HL-60 (cell line): ENCODE measurements at regions not wholly inside any gene's neighbourhood (a gene's known extent, or its start where the extent isn't known, plus 50 kb on each side); places are given as distances from the start of the nearest gene placed in this dataset.

Experiments used
- DNase-seq, 2 experiments: peaks; one replicate each; pipeline ENCODE4 v3.0.0-alpha.2; 2010 to 2020; ENCODE audit warnings: low read depth in 1 of 2, low spot score in 1 of 2
- H3K27ac ChIP-seq: fragments of 250-450 bp; sonication (Bioruptor Pico); replicated peaks from 2 replicates; pipeline ENCODE4 v1.5.1; 2020; ENCODE audit warnings: mild to moderate bottlenecking, moderate library complexity
- H3K27me3 ChIP-seq: fragments of 250-450 bp; sonication (Bioruptor Pico); 2 replicates; pipeline ENCODE4 v1.5.1; 2021; ENCODE audit warnings: mild to moderate bottlenecking, moderate library complexity; ENCODE audit not compliant: insufficient read depth, poor library complexity, severe bottlenecking
- H3K4me3 ChIP-seq: replicated peaks from 2 replicates; pipeline ENCODE4 v1.5.1; 2011; ENCODE audit warnings: mild to moderate bottlenecking, control low read depth, low read length; ENCODE audit not compliant: insufficient read depth
- GABPA ChIP-seq: IDR thresholded peaks from 2 replicates; pipeline ENCODE4 v1.6.1; 2012; ENCODE audit warnings: low read depth
- POLR2AphosphoS5 ChIP-seq: IDR thresholded peaks from 2 replicates; pipeline ENCODE4 v1.6.1; 2012; ENCODE audit warnings: low read depth
- SPI1 ChIP-seq: IDR thresholded peaks from 2 replicates; pipeline ENCODE4 v1.6.1; 2012; ENCODE audit warnings: low read depth, mild to moderate bottlenecking, borderline replicate concordance
- TF ChIP-seq, protein P1 (sequence below): IDR thresholded peaks from 2 replicates; pipeline ENCODE4 v1.6.1; 2012; ENCODE audit warnings: low read depth; ENCODE audit not compliant: insufficient replicate concordance
- TF ChIP-seq, protein P2 (sequence below): IDR thresholded peaks from one replicate; pipeline ENCODE4 v1.5.1; 2011; ENCODE audit warnings: low read length, control low read depth, inconsistent platforms; ENCODE audit not compliant: insufficient read depth

DNA sequence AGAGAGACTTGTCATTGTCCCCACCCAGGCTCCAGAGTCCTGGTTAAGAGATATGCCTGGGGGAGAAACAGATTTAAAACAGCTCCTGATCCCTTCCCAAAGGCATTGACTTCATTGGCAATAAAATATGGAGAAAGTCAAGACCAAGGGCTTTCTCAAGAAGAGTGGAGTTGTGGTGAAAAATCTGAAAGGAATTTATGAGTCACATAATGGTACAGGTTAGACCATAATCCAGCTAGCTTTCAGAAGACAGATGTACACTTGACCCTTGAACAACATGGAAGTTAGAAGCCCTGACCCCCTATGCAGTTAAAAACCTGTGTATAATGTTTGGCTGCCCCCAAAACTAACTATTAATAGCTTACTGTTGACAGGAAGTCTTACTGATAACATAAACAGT, 599.1 kb upstream of the SOX11 start:
- no peak for DNase-seq
- TF ChIP-seq POLR2AphosphoS5 = no peak
- TF ChIP-seq, protein P1, sequence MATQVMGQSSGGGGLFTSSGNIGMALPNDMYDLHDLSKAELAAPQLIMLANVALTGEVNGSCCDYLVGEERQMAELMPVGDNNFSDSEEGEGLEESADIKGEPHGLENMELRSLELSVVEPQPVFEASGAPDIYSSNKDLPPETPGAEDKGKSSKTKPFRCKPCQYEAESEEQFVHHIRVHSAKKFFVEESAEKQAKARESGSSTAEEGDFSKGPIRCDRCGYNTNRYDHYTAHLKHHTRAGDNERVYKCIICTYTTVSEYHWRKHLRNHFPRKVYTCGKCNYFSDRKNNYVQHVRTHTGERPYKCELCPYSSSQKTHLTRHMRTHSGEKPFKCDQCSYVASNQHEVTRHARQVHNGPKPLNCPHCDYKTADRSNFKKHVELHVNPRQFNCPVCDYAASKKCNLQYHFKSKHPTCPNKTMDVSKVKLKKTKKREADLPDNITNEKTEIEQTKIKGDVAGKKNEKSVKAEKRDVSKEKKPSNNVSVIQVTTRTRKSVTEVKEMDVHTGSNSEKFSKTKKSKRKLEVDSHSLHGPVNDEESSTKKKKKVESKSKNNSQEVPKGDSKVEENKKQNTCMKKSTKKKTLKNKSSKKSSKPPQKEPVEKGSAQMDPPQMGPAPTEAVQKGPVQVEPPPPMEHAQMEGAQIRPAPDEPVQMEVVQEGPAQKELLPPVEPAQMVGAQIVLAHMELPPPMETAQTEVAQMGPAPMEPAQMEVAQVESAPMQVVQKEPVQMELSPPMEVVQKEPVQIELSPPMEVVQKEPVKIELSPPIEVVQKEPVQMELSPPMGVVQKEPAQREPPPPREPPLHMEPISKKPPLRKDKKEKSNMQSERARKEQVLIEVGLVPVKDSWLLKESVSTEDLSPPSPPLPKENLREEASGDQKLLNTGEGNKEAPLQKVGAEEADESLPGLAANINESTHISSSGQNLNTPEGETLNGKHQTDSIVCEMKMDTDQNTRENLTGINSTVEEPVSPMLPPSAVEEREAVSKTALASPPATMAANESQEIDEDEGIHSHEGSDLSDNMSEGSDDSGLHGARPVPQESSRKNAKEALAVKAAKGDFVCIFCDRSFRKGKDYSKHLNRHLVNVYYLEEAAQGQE = no peak
- TF ChIP-seq, protein P2, sequence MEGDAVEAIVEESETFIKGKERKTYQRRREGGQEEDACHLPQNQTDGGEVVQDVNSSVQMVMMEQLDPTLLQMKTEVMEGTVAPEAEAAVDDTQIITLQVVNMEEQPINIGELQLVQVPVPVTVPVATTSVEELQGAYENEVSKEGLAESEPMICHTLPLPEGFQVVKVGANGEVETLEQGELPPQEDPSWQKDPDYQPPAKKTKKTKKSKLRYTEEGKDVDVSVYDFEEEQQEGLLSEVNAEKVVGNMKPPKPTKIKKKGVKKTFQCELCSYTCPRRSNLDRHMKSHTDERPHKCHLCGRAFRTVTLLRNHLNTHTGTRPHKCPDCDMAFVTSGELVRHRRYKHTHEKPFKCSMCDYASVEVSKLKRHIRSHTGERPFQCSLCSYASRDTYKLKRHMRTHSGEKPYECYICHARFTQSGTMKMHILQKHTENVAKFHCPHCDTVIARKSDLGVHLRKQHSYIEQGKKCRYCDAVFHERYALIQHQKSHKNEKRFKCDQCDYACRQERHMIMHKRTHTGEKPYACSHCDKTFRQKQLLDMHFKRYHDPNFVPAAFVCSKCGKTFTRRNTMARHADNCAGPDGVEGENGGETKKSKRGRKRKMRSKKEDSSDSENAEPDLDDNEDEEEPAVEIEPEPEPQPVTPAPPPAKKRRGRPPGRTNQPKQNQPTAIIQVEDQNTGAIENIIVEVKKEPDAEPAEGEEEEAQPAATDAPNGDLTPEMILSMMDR = no peak
- no peak for TF ChIP-seq GABPA
- TF ChIP-seq SPI1 = no peak
- H3K27ac ChIP-seq = no peak overlapping the region
- no peak overlapping the region for H3K4me3 ChIP-seq
- H3K27me3 ChIP-seq = no peaks in the 10 kb centered on the region

DNA sequence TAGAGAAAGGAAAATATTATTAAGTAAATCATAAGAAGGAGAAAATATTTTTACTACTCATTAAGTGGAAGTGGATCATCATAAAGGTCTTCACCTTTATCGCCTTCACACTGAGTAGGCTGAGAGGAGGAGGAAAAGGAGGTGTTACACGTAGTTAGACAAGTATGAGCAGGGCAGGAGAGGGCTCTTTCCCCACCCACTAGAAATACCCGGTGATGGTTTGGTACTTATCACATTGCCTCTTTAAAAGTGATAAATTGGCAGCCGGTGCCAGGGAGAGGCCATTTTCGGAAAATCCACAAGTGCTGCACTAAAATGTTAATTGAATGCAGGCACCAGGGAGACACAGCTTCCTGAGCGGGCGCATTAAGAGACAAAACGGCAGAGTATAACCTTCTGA, 598.7 kb upstream of the SOX11 start:
- Histone ChIP-seq H3K27me3 (no peaks in the 10 kb centered on the region), H3K27ac (no peak overlapping the region), H3K4me3 (no peak overlapping the region)
- no peak for DNase-seq
- TF ChIP-seq GABPA = no peak
- TF ChIP-seq, protein P1 = no peak
- no peak for TF ChIP-seq POLR2AphosphoS5
- TF ChIP-seq SPI1 = no peak
- TF ChIP-seq, protein P2 = no peak

DNA sequence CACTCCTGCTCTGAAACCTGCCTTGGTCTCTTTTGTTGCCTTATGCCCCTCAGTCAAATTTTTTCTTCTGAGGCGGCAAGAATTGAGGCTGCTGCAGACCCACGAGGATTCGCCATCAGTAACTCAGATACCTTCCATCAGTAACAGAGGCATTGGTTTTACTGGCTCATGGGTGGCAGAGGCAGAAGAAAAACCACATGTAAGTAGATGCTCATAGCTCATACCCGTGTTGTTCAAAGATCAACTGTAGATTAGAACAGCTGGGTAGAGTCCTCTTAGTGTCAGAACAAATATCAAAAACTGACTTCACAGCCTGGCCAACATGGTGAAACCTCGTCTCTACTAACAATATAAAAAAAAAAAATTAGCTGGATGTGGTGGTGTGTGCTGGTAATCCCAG, 598.0 kb upstream of the SOX11 start:
- Histone ChIP-seq H3K27ac (no peak overlapping the region), H3K4me3 (no peak overlapping the region), H3K27me3 (no peaks in the 10 kb centered on the region)
- TF ChIP-seq POLR2AphosphoS5 (no peak), SPI1 (no peak), GABPA (no peak)
- TF ChIP-seq, protein P2 = no peak
- TF ChIP-seq, protein P1 = no peak
- no peak for DNase-seq
